H1 (cell line): ENCODE measurements at regions not wholly inside any gene's neighbourhood (a gene's known extent, or its start where the extent isn't known, plus 50 kb on each side); places are given as distances from the start of the nearest gene placed in this dataset.

Experiments
- ATF2 ChIP-seq: IDR thresholded peaks from 2 replicates; pipeline ENCODE4 v1.6.1; 2012; ENCODE audit warnings: low read length, inconsistent platforms
- CREB1 ChIP-seq: IDR thresholded peaks from 2 replicates; pipeline ENCODE4 v1.6.1; 2012; ENCODE audit warnings: inconsistent platforms
- CTCF ChIP-seq, 3 experiments: IDR thresholded peaks; 1 replicate in 2 of 3; 2 replicates in 1 of 3; pipeline versions ENCODE4 v1.5.1 to v1.6.1; 2011; ENCODE audit warnings: low read length in 3 of 3, mild to moderate bottlenecking in 3 of 3, inconsistent platforms in 2 of 3, low read depth in 1 of 3, moderate library complexity in 1 of 3; ENCODE audit not compliant: insufficient read depth in 1 of 3; ENCODE audit errors: control extremely low read depth in 1 of 3
- EP300 ChIP-seq, 2 experiments: IDR thresholded peaks; 1 replicate in 1 of 2; 2 replicates in 1 of 2; pipeline ENCODE4 v1.6.1; 2011 to 2012; ENCODE audit warnings: low read depth in 2 of 2, low read length in 2 of 2, mild to moderate bottlenecking in 2 of 2, borderline replicate concordance in 1 of 2, inconsistent platforms in 1 of 2, moderate library complexity in 1 of 2
- JUND ChIP-seq: IDR thresholded peaks from 2 replicates; pipeline ENCODE4 v1.6.1; 2011; ENCODE audit warnings: mild to moderate bottlenecking, improper control_type of control experiment, low read length
- POLR2A ChIP-seq, 2 experiments: IDR thresholded peaks; 1 replicate in 1 of 2; 2 replicates in 1 of 2; pipeline ENCODE4 v1.6.1; 2011; ENCODE audit warnings: low read depth in 2 of 2, low read length in 2 of 2, mild to moderate bottlenecking in 2 of 2; ENCODE audit errors: control extremely low read depth in 1 of 2
- RAD21 ChIP-seq, 2 experiments: IDR thresholded peaks in 1 of 2; conservative IDR thresholded peaks in 1 of 2; 2 replicates each; pipeline ENCODE4 v1.6.1; 2011; ENCODE audit warnings: low read depth in 2 of 2, low read length in 2 of 2, improper control_type of control experiment in 1 of 2, inconsistent platforms in 1 of 2, mild to moderate bottlenecking in 1 of 2, moderate library complexity in 1 of 2
- RBBP5 ChIP-seq: IDR thresholded peaks from 2 replicates; pipeline ENCODE4 v1.7.1; 2012; ENCODE audit warnings: low read depth, mild to moderate bottlenecking, inconsistent platforms, low read length, moderate library complexity, borderline replicate concordance
- SIN3A ChIP-seq, 2 experiments: IDR thresholded peaks in 1 of 2; conservative IDR thresholded peaks in 1 of 2; 2 replicates each; pipeline ENCODE4 v1.6.1; 2011 to 2012; ENCODE audit warnings: low read length in 2 of 2, improper control_type of control experiment in 1 of 2, low read depth in 1 of 2, mild to moderate bottlenecking in 1 of 2
- SP1 ChIP-seq: IDR thresholded peaks from 2 replicates; pipeline ENCODE4 v1.6.1; 2011; ENCODE audit warnings: low read depth, low read length
- SP2 ChIP-seq: IDR thresholded peaks from 2 replicates; pipeline ENCODE4 v1.6.1; 2012; ENCODE audit warnings: mild to moderate bottlenecking, low read length, inconsistent platforms
- TCF12 ChIP-seq: IDR thresholded peaks from 2 replicates; pipeline ENCODE4 v1.6.1; 2011; ENCODE audit warnings: low read depth, mild to moderate bottlenecking, low read length

DNA sequence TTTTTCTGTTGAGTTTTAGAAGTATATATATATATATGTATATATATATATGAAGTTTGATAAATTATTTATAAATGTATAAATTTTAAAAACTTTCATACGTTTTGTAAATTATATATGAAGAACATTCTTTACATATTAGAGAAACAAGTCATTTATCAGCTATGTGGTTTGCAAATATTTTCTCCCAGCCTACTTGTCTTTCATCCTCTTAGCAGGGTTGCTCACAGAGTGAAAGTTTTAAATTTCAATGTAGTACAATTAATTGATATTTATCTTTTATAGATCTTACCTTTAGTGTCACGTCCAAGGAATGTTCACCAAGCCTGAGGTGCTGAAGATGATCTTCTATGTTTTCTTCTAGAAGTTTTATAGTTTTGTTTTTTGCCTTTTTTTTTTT lies 78.3 kb upstream of the HS6ST1 start:
- TF ChIP-seq SIN3A (conservative IDR thresholded peaks at IDR 0.05 in 1 of 2, IDR thresholded peaks at IDR 0.05 in 1 of 2; ENCODE audit: low read depth in 1 of 2, low read length in 2 of 2) (no peak), JUND (no peak), CTCF (IDR thresholded peaks at IDR 0.05; ENCODE audit: control extremely low read depth in 1 of 3, insufficient read depth in 1 of 3, low read depth in 1 of 3, low read length in 3 of 3) (no peak), POLR2A (IDR thresholded peaks at IDR 0.05; ENCODE audit: control extremely low read depth in 1 of 2, low read depth in 2 of 2, low read length in 2 of 2) (no peak), CREB1 (no peak), RAD21 (IDR thresholded peaks at IDR 0.05 in 1 of 2, conservative IDR thresholded peaks at IDR 0.05 in 1 of 2; ENCODE audit: low read depth in 2 of 2, low read length in 2 of 2) (no peak), SP1 (no peak), SP2 (no peak), TCF12 (no peak), RBBP5 (no peak), ATF2 (no peak), EP300 (IDR thresholded peaks at IDR 0.05; ENCODE audit: borderline replicate concordance in 1 of 2, low read depth in 2 of 2, low read length in 2 of 2) (no peak)
